ENCODE measurements at regions not wholly inside any gene's neighbourhood (a gene's known extent, or its start where the extent isn't known, plus 50 kb on each side); places are given as distances from the start of the nearest gene placed in this dataset.
A peak's percentile ranks its signal among the peaks of the same experiment; 100 is the strongest.

DNA sequence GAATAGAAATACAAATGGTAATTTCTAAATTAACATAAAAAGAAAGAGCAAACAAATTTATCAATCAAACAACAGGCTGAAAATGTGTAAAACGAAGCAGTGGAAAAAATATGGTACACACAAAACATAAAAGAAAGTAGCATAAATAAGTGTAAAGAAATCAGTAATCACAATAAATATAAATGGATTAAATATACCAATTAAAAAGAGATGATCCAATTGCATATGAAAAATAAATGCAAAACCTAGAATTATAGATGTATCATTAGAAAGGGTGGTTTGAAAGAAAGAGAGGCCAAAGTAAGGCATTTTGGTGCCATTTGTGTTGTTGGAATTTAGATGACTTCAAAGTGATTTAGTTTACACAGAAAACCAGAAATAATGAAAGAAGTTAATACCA is 202.2 kb downstream of the PTBP2 start:
- Mint-ChIP-seq H3K36me3 (ENCODE audit: low read depth) (no peaks in the 10 kb centered on the region), H3K27me3 (ENCODE audit: low read depth, poor library complexity) (no peaks in the 10 kb centered on the region), H3K4me1 (no peaks in the 10 kb centered on the region), H3K9me3 (peaks cover 30% of the 10 kb centered on the region), H3K27ac (no peak overlapping the region), H3K4me3 (no peak overlapping the region)
- TF ChIP-seq, protein P1, sequence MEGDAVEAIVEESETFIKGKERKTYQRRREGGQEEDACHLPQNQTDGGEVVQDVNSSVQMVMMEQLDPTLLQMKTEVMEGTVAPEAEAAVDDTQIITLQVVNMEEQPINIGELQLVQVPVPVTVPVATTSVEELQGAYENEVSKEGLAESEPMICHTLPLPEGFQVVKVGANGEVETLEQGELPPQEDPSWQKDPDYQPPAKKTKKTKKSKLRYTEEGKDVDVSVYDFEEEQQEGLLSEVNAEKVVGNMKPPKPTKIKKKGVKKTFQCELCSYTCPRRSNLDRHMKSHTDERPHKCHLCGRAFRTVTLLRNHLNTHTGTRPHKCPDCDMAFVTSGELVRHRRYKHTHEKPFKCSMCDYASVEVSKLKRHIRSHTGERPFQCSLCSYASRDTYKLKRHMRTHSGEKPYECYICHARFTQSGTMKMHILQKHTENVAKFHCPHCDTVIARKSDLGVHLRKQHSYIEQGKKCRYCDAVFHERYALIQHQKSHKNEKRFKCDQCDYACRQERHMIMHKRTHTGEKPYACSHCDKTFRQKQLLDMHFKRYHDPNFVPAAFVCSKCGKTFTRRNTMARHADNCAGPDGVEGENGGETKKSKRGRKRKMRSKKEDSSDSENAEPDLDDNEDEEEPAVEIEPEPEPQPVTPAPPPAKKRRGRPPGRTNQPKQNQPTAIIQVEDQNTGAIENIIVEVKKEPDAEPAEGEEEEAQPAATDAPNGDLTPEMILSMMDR (IDR thresholded peaks at IDR 0.05): no peak
- no peak for DNase-seq

DNA sequence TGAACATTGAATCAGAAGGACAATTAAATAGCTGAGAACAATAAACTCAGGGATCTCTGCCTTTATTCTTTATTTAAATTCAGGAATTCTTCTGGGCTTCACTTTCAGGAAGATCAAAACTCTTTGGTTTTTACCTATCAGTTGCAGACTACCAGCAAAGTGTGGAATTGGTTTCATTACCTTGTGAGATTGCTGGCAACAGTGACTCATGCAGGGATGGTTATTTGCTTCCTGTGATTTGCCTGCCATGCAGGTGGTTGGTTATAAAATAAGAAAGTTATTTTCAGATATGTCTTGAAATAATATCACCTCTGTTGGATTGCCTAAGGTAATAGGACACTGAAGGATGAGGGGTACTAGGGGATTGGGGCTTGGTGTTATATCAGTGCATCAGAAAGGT is 204.6 kb downstream of the PTBP2 start:
- no peak for DNase-seq
- Mint-ChIP-seq H3K4me1 (no peaks in the 10 kb centered on the region), H3K4me3 (no peak overlapping the region), H3K36me3 (ENCODE audit: low read depth) (no peaks in the 10 kb centered on the region), H3K9me3 (peaks cover 30% of the 10 kb centered on the region), H3K27me3 (ENCODE audit: low read depth, poor library complexity) (no peaks in the 10 kb centered on the region), H3K27ac (no peak overlapping the region)
- TF ChIP-seq, protein P1 (IDR thresholded peaks at IDR 0.05): no peak

DNA sequence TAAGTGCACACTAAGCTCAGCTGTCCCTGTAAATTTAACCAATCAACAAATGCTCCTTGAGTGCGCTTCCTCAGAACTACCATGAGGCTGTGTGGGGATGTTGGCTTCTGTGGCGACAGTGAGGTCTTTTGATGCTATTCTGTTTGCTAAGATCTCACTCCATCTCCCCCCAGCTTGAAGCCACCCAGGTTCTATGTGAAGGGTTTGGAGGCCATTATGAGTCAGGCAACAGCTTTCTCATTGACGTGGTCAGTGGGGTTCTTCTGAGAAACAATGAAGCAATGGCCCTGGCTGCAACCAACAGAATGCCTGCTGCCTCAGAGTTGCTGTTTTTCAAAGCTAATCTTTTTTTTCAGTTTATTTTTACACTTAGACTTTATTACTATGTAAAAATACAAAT is 205.5 kb downstream of the PTBP2 start:
- no peak for DNase-seq
- TF ChIP-seq, protein P1 (IDR thresholded peaks at IDR 0.05): no peak
- no peaks in the 10 kb centered on the region for H3K36me3 Mint-ChIP-seq (ENCODE audit: low read depth)
- no peaks in the 10 kb centered on the region for H3K27me3 Mint-ChIP-seq (ENCODE audit: low read depth, poor library complexity)
- peaks cover 30% of the 10 kb centered on the region for H3K9me3 Mint-ChIP-seq
- no peak overlapping the region for H3K27ac Mint-ChIP-seq
- no peak overlapping the region for H3K4me3 Mint-ChIP-seq
- no peaks in the 10 kb centered on the region for H3K4me1 Mint-ChIP-seq

DNA sequence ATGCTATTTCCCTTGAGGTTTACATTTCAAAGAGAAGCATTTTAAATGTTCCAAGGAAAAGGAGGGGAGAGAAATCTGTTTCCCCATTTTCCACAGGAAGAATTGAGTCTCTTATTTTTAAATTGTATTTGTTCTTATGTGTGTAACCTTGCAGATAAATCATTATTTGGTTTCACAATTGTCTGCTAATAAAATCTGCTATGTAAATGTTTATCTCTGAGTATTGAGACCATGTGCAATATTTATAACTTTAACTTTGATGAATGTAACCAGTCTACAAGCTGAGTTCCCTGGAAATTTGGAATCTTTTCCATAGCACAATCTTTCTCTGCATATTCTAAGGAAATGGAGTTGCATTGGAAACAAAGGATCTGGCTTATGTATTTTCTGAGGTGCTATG is 209.6 kb downstream of the PTBP2 start:
- no peak overlapping the region for H3K4me3 Mint-ChIP-seq
- no peak overlapping the region for H3K27ac Mint-ChIP-seq
- DNase-seq: no peak
- TF ChIP-seq, protein P1 (IDR thresholded peaks at IDR 0.05): no peak
- no peaks in the 10 kb centered on the region for H3K27me3 Mint-ChIP-seq (ENCODE audit: low read depth, poor library complexity)
- no peaks in the 10 kb centered on the region for H3K4me1 Mint-ChIP-seq
- no peaks in the 10 kb centered on the region for H3K36me3 Mint-ChIP-seq (ENCODE audit: low read depth)
- peaks cover 7% of the 10 kb centered on the region for H3K9me3 Mint-ChIP-seq

DNA sequence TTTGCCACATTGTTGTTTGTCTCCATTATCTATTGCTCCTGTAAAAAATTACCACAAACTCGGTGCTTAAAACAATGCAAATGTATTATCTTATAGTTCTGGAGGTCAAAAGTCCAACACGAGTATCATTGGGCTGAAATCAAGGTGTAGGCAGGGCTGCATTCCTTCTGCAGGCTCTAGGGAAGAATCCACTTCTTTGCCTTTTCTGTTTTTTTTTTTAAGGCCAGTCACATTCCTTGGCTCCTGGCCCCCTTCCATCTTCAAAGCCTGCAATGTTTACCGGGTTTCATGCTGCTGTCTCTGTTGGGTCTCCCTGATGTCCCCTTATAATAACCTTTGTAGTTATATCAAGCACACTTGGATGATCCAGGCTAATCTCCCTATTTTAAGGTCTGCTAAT is 212.7 kb downstream of the PTBP2 start:
- Mint-ChIP-seq H3K27ac (no peak overlapping the region), H3K4me1 (no peaks in the 10 kb centered on the region), H3K4me3 (no peak overlapping the region), H3K36me3 (ENCODE audit: low read depth) (no peaks in the 10 kb centered on the region), H3K27me3 (ENCODE audit: low read depth, poor library complexity) (no peaks in the 10 kb centered on the region), H3K9me3 (no peaks in the 10 kb centered on the region)
- TF ChIP-seq, protein P1 (IDR thresholded peaks at IDR 0.05): no peak
- no peak for DNase-seq

DNA sequence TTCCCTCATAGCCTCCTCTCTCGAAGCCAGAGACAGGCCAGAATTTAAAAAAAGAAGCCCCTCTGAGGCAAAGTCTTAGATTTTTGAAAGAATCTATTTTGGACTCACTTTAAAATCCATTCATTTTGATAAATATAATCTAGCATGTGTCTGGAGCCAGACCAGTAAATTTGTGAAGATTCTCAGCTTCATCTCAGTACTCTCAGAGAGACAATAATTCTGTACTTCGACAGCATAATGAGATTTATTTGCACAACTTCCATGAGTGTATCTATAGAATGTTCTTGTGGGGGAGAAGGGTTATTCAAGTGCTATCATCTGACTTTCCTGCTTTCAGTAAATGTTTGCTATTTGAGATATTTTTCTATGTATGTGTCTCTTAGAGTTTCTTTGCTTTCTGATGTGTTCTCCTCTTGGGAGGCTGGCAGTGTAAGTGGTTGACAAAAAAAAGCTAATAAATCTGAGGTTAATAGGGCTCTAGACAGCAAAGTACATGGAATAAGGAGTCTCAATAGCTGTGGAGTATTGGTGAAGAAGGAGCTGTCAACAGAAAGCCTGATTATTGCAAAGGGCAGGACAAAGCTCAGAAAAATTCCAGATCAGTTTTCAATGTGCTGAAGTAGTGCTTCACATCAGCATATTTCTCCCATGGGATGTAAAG is 223.0 kb downstream of the PTBP2 start:
- Mint-ChIP-seq H3K27ac (peak overlapping the region; percentile 30), H3K4me1 (peaks cover 8% of the 10 kb centered on the region), H3K4me3 (no peak overlapping the region), H3K36me3 (ENCODE audit: low read depth) (no peaks in the 10 kb centered on the region), H3K9me3 (no peaks in the 10 kb centered on the region), H3K27me3 (ENCODE audit: low read depth, poor library complexity) (no peaks in the 10 kb centered on the region)
- no peak for DNase-seq
- TF ChIP-seq, protein P1 (IDR thresholded peaks at IDR 0.05): no peak
